ENCODE measurements at regions not wholly inside any gene's neighbourhood (a gene's known extent, or its start where the extent isn't known, plus 50 kb on each side); places are given as distances from the start of the nearest gene placed in this dataset.
A peak's percentile ranks its signal among the peaks of the same experiment; 100 is the strongest.
"Not testable (repeated sequence)": the region's sequence is repeated elsewhere in the genome, so short reads cannot be mapped to it uniquely, and the experiment has no call there.

- Histone ChIP-seq H3K4me3 (no peak overlapping the region), H3K27ac (no peak overlapping the region)
- no peak for TF ChIP-seq CTCF (IDR thresholded peaks at IDR 0.05)
- DNase-seq (ENCODE audit: low spot score) = no peak
Observed at GRCh38 chr19:27815985-27816384, 1397.0 kb downstream of the UQCRFS1 start.

DNA sequence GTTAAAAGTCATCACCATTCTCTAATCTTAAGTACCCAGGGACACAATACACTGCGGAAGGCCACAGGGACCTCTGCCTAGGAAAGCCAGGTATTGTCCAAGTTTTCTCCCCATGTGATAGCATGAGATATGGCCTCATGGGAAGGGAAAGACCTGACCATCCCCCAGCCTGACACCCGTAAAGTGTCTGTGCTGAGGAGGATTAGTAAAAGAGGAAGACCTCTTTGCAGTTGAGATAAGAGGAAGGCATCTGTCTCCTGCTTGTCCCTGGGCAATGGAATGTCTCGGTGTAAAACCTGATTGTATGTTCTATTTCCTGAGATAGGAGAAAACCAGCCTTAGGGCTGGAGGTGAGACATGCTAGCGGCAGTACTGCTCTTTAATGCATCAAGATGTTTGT, 1398.1 kb downstream of the UQCRFS1 start:
- DNase-seq (ENCODE audit: low spot score); H3K4me3 ChIP-seq; H3K27ac ChIP-seq: not testable (repeated sequence)

DNA sequence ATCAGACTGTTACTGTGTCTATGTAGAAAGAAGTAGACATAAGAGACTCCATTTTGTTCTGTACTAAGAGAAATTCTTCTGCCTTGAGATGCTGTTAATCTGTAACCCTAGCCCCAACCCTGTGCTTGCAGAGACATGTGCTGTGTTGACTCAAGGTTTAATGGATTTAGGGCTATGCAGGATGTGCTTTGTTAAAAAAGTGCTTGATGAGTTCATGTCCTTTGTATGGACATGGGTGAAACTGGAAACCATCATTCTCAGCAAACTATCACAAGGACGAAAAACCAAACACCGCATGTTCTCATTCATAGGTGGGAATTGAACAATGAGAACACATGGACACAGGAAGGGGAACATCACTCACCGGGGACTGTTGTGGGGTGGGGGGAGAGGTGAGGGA, 1398.7 kb downstream of the UQCRFS1 start:
- DNase-seq (ENCODE audit: low spot score); H3K4me3 ChIP-seq; H3K27ac ChIP-seq: not testable (repeated sequence)

DNA sequence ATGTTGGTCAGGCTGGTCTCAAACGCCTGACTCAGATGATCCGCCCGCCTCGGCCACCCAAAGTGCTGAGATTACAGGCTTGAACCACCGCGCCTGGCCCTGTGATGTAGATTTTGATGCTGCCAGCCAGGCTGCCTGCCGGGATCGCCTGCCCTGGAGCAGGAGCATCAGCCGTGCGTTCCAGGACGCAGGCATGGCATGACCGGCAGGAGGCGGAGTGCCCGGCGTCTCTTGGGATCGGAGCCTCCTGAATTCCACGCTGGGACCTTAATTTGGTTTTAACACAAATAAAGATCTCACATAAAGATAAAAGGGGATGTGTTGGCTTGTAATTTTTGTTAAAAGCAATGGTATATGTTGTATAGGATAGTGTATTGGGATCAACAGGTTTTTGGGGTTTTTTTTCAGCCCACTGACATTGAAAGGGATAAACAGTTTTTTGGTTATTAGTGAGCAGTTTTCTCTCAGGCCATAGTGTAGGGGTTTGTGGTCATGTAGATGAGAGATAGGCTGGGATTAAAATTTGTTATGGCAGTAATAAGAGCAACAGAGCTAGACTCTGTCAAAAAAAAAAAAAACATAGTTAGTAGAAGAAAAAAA, 1406.4 kb downstream of the UQCRFS1 start:
- no peak for DNase-seq (ENCODE audit: low spot score)

DNA sequence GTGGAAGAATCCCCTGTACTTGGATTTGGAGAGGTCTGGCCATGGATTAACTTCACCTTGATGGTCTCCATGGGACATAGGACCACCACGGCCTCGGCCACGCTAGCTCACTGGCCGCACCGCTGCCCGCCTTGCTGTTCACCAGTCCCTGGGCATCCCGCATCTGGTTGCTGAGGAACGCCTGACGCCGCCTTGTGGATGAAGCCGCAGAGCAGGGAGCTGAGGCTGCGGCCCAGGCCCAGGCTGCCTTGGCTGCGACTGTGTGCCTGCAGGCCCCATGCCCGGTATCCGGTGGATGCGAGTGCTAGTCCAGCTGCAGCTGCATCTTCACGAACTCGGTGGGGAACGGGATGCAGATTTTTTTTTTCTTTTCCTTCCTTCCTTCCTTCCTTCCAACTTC, 1407.1 kb downstream of the UQCRFS1 start:
- H3K4me3 ChIP-seq = no peak overlapping the region
- no peak for DNase-seq (ENCODE audit: low spot score)
- no peak overlapping the region for H3K27ac ChIP-seq
- TF ChIP-seq CTCF (IDR thresholded peaks at IDR 0.05) = no peak

More for the DNA sequence above, 1406.4 kb downstream of the UQCRFS1 start:
- H3K4me3 ChIP-seq = no peak overlapping the region
- no peak for TF ChIP-seq CTCF (IDR thresholded peaks at IDR 0.05)
- H3K27ac ChIP-seq = no peak overlapping the region

GRCh38 chr19:27802293-27802692, 1410.7 kb downstream of the UQCRFS1 start:
- not testable (repeated sequence) for H3K27ac ChIP-seq; H3K4me3 ChIP-seq; DNase-seq (ENCODE audit: low spot score)

GRCh38 chr19:27796540-27796939, 1416.4 kb downstream of the UQCRFS1 start:
- no peak for DNase-seq (ENCODE audit: low spot score)
- H3K27ac ChIP-seq = no peak overlapping the region
- H3K4me3 ChIP-seq = no peak overlapping the region
- no peak for TF ChIP-seq CTCF (IDR thresholded peaks at IDR 0.05)

DNA sequence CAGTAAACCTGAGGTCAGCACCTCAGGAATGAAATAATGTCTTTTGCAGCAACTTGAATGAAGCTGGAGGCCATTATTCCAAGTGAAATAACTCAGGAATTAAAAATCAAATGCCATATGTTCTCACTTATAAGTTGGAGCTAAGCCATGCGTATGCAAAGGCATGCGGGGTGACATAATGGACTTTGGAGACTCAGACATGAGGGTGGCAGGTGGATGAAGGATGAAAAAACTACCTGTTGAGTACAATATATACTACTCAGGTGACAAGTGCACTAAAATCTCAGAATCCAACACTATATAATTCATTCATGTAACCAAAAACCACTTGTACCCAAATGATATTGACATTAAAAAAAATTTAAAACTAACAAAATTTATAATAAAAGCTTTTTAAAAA, 1416.9 kb downstream of the UQCRFS1 start:
- no peak overlapping the region for H3K4me3 ChIP-seq
- DNase-seq (ENCODE audit: low spot score) = no peak
- TF ChIP-seq CTCF (IDR thresholded peaks at IDR 0.05) = no peak
- H3K27ac ChIP-seq = no peak overlapping the region

- TF ChIP-seq CTCF (IDR thresholded peaks at IDR 0.05) = no peak
- Histone ChIP-seq H3K27ac (no peak overlapping the region), H3K4me3 (peak overlapping the region; percentile 97)
- no peak for DNase-seq (ENCODE audit: low spot score)
Observed at GRCh38 chr19:27795369-27795768, 1417.6 kb downstream of the UQCRFS1 start.

Measured in coronary artery (tissue), 2 donors.